GM12878 (cell line): ENCODE measurements at regions not wholly inside any gene's neighbourhood (a gene's known extent, or its start where the extent isn't known, plus 50 kb on each side); places are given as distances from the start of the nearest gene placed in this dataset.

Source experiments
- ATAC-seq: fragments of 200-7000 bp; cut with Tn5 transposase; 3 replicates; pipeline ENCODE4 v1.9.1; 2020; ENCODE audit warnings: mild to moderate bottlenecking, moderate library complexity
- BruUV-seq: library from RNA; stranded (reverse); fragments of 400-500 nt; replicated peaks from 2 replicates; lab custom pipeline; 2021; lab: Mats Ljungman, UMichigan
- CTCF ChIA-PET: fragments of 300-600 bp; sonication (Branson Sonifier 250); formaldehyde crosslinking; extraction: SDS; loops from one replicate; lab custom pipeline; 2021; ENCODE audit warnings: inconsistent platforms; lab: Yijun Ruan, JAX
- POLR2A ChIA-PET: fragments of 350-600 bp; formaldehyde crosslinking; extraction: SDS; loops from one replicate; lab custom pipeline; 2021; ENCODE audit warnings: inconsistent platforms; lab: Charles Lee
- RAD21 ChIA-PET: fragments of 300-600 bp; sonication (Branson Sonifier 250); formaldehyde crosslinking; loops from one replicate; lab custom pipeline; 2023; ENCODE audit warnings: antibody characterized with exemption; ENCODE audit not compliant: unreplicated experiment; lab: Charles Lee
- SMC1A ChIA-PET: fragments of 300-600 bp; sonication (Branson Sonifier 250); formaldehyde crosslinking; loops from one replicate; lab custom pipeline; 2023; ENCODE audit not compliant: unreplicated experiment, uncharacterized antibody; lab: Charles Lee
- DNase-seq: peaks from one replicate; pipeline ENCODE4 v3.0.0-alpha.2; 2011; ENCODE audit warnings: low read depth, low spot score
- FAIRE-seq: peaks from 3 replicates; lab custom pipeline; 2011; peaks lifted over from hg19 to GRCh38; lab: Jason Lieb, UNC
- H2AFZ ChIP-seq: 2 replicates; pipeline ENCODE4 v1.6.0; 2011; ENCODE audit warnings: low read depth, low read length, control low read depth; ENCODE audit not compliant: control insufficient read depth
- H3K27ac ChIP-seq: 2 replicates; pipeline ENCODE4 v1.5.1; 2011; ENCODE audit warnings: control low read depth; ENCODE audit not compliant: control insufficient read depth, insufficient read depth
- H3K27me3 ChIP-seq, 2 experiments: replicated peaks in 1 of 2; 2 replicates each; pipeline versions ENCODE4 v1.6.0 to v1.6.1; 2011; ENCODE audit warnings: low read length in 1 of 2; ENCODE audit not compliant: control insufficient read depth in 2 of 2, insufficient read depth in 2 of 2
- H3K36me3 ChIP-seq, 2 experiments: 2 replicates each; pipeline ENCODE4 v1.5.1; 2011; ENCODE audit warnings: low read length in 1 of 2; ENCODE audit not compliant: control insufficient read depth in 2 of 2, insufficient read depth in 2 of 2
- H3K4me1 ChIP-seq: 2 replicates; pipeline ENCODE4 v1.6.1; 2011; ENCODE audit warnings: mild to moderate bottlenecking, low read length, moderate library complexity, mixed read lengths; ENCODE audit not compliant: control insufficient read depth, insufficient read depth
- H3K4me2 ChIP-seq: 2 replicates; pipeline ENCODE4 v1.6.0; 2011; ENCODE audit warnings: control low read depth; ENCODE audit not compliant: control insufficient read depth, insufficient read depth
- H3K4me3 ChIP-seq: fragments of 200-600 bp; sonication (generic); 2 replicates; pipeline ENCODE4 v1.5.1; 2016
- H3K79me2 ChIP-seq: 2 replicates; pipeline ENCODE4 v1.6.0; 2011; ENCODE audit warnings: low read length; ENCODE audit not compliant: control insufficient read depth, insufficient read depth
- H3K9ac ChIP-seq: 2 replicates; pipeline ENCODE4 v1.8.0; 2011; ENCODE audit warnings: low read length, control low read depth, mixed read lengths; ENCODE audit not compliant: control insufficient read depth, insufficient read depth
- H3K9me3 ChIP-seq: replicated peaks from 3 replicates; pipeline ENCODE4 v1.5.1; 2011; ENCODE audit warnings: mild to moderate bottlenecking, low read length; ENCODE audit not compliant: control insufficient read depth, insufficient read depth
- H4K20me1 ChIP-seq: 2 replicates; pipeline ENCODE4 v1.6.0; 2011; ENCODE audit not compliant: control insufficient read depth, insufficient read depth
- CREB1 ChIP-seq: IDR thresholded peaks from 2 replicates; pipeline ENCODE4 v1.6.1; 2012; ENCODE audit warnings: low read depth, mild to moderate bottlenecking, inconsistent platforms
- NR2F1 ChIP-seq: fragments of 450-650 bp; conservative IDR thresholded peaks from 2 replicates; pipeline ENCODE4 v1.6.1; 2017; ENCODE audit warnings: mild to moderate bottlenecking
- POLR2AphosphoS2 ChIP-seq: IDR thresholded peaks from 2 replicates; pipeline ENCODE4 v1.6.1; 2011; ENCODE audit warnings: low read depth, mild to moderate bottlenecking, low read length, improper control_type of control experiment, moderate library complexity
- POLR2AphosphoS5 ChIP-seq: IDR thresholded peaks from 2 replicates; pipeline ENCODE4 v1.6.1; 2011; ENCODE audit warnings: mild to moderate bottlenecking, low read length, inconsistent platforms
- WRNIP1 ChIP-seq: IDR thresholded peaks from 2 replicates; pipeline ENCODE4 v1.6.1; 2011; ENCODE audit warnings: low read depth, low read length, improper control_type of control experiment, borderline replicate concordance
- WGBS: methylation state at CpG from one replicate; pipeline ENCODE4 v1.1.6; 2016; ENCODE audit warnings: low lambda C conversion rate; ENCODE audit not compliant: insufficient replicate concordance, insufficient coverage; ENCODE audit errors: missing lambda C conversion rate; 5-methylcytosine and 5-hydroxymethylcytosine counted together
- in situ Hi-C: fragments of 300-500 bp; cut with MboI; formaldehyde crosslinking; loops from 9 replicates; pipeline ENCODE4 v1.14.3; 2018; ENCODE audit warnings: mixed read lengths
- intact Hi-C: fragments of 100-400 bp; cut with micrococcal nuclease; formaldehyde crosslinking; loops from one replicate; pipeline ENCODE4 v1.14.2; 2022; ENCODE audit not compliant: unreplicated experiment
- TF ChIP-seq, protein P1 (sequence below): IDR thresholded peaks from 2 replicates; pipeline ENCODE4 v1.6.1; 2011; ENCODE audit warnings: borderline replicate concordance, low read depth, mild to moderate bottlenecking, moderate library complexity, mixed read lengths, low read length; ENCODE audit not compliant: insufficient read depth; ENCODE audit errors: extremely low read length
- TF ChIP-seq, protein P2 (sequence below): IDR thresholded peaks from 2 replicates; pipeline ENCODE4 v1.6.1; 2012; ENCODE audit warnings: low read length, inconsistent platforms

DNA sequence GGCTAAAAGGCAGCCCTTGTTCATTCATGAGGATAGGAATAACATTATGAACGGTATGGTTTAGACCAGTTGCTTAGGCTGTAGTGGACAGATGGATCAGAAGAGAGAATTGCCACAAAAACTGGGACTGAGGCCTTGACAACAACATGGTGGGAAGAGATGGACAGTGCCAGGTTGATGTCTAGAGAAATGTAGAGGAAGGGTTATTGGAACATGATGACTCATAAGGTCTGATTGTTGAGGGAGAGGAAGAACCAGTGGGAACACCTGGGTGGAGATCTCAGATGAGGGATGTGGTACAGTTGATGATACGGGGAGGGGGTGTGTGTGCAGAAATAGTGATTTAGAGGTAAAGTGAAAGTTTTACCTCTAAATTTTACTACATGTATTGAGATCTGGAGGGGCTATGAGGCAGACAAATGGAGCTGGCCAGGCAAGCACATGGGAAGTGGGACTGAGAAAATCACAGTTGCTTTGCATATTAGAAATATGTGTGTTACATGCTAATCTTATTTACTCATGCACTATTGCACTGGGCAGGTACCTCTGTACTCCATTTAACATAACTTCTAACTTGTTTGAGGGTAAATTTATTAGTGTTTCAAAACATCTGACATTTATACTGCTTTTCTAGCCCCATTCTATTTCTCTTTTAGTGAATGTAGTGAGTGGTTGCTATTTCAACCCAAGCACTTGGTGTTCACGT lies 65.6 kb downstream of the PLCE1 start:
- Histone ChIP-seq H2AFZ (no peak overlapping the region), H3K27ac (no peak overlapping the region), H4K20me1 (no peaks in the 10 kb centered on the region), H3K27me3 (no peaks in the 10 kb centered on the region), H3K9me3 (no peaks in the 10 kb centered on the region), H3K36me3 (no peaks in the 10 kb centered on the region), H3K4me2 (no peak overlapping the region), H3K79me2 (no peaks in the 10 kb centered on the region), H3K4me1 (no peaks in the 10 kb centered on the region), H3K4me3 (no peak overlapping the region), H3K9ac (no peak overlapping the region)
- ATAC-seq (no peak), DNase-seq (no peak), FAIRE-seq (no peak)
- TF ChIP-seq NR2F1 (no peak), WRNIP1 (no peak), POLR2AphosphoS2 (no peak), POLR2AphosphoS5 (no peak), CREB1 (no peak)
- TF ChIP-seq, protein P1, sequence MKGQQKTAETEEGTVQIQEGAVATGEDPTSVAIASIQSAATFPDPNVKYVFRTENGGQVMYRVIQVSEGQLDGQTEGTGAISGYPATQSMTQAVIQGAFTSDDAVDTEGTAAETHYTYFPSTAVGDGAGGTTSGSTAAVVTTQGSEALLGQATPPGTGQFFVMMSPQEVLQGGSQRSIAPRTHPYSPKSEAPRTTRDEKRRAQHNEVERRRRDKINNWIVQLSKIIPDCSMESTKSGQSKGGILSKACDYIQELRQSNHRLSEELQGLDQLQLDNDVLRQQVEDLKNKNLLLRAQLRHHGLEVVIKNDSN: no peak
- TF ChIP-seq, protein P2, sequence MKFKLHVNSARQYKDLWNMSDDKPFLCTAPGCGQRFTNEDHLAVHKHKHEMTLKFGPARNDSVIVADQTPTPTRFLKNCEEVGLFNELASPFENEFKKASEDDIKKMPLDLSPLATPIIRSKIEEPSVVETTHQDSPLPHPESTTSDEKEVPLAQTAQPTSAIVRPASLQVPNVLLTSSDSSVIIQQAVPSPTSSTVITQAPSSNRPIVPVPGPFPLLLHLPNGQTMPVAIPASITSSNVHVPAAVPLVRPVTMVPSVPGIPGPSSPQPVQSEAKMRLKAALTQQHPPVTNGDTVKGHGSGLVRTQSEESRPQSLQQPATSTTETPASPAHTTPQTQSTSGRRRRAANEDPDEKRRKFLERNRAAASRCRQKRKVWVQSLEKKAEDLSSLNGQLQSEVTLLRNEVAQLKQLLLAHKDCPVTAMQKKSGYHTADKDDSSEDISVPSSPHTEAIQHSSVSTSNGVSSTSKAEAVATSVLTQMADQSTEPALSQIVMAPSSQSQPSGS: no peak
- WGBS: 20% methylated on average over 3 of the region's 3 CpGs
- BruUV-seq: no TSS peak
- CTCF ChIA-PET: no interaction called here
- in situ Hi-C loops: no loop called here
- SMC1A ChIA-PET: interaction anchor here (0.9 kb wide), 1 partner anchor 19 kb away, joined by 3 read pairs; no protein-coding TSS in a partner anchor
- intact Hi-C loops: no loop called here
- RAD21 ChIA-PET: no interaction called here
- POLR2A ChIA-PET: no interaction called here
